ENCODE measurements at regions not wholly inside any gene's neighbourhood (a gene's known extent, or its start where the extent isn't known, plus 50 kb on each side); places are given as distances from the start of the nearest gene placed in this dataset.

DNA sequence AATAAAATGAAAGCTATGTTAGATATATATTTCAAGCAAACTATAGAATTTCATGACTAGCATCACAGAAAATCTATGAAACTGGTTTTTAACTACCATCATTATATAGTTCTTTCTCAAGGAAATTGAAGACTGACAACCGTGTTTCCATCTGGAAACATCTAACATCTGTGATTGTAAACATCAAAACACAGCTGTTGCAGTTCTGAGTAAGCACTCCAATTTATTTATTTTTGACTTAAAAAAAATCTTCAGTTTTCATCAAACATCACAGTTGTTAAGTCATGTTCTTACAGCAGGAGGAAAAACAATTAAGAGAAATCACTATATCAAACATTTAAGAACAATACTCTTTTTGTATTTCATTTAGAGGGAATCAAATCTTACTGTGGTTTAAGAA lies 1653.0 kb upstream of the MIR17HG start:
- TF ChIP-seq, protein P1, sequence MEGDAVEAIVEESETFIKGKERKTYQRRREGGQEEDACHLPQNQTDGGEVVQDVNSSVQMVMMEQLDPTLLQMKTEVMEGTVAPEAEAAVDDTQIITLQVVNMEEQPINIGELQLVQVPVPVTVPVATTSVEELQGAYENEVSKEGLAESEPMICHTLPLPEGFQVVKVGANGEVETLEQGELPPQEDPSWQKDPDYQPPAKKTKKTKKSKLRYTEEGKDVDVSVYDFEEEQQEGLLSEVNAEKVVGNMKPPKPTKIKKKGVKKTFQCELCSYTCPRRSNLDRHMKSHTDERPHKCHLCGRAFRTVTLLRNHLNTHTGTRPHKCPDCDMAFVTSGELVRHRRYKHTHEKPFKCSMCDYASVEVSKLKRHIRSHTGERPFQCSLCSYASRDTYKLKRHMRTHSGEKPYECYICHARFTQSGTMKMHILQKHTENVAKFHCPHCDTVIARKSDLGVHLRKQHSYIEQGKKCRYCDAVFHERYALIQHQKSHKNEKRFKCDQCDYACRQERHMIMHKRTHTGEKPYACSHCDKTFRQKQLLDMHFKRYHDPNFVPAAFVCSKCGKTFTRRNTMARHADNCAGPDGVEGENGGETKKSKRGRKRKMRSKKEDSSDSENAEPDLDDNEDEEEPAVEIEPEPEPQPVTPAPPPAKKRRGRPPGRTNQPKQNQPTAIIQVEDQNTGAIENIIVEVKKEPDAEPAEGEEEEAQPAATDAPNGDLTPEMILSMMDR (IDR thresholded peaks at IDR 0.05): no peak
- no peak for TF ChIP-seq POLR2A (IDR thresholded peaks at IDR 0.05)

Measured in thyroid gland (tissue), 4 donors.